Hematopoietic multipotent progenitor cell treated with erythropoietin and hydrocortisone succinate and interleukin-3 and kit ligand, for 4 days (in vitro differentiated cells): ENCODE measurements at regions not wholly inside any gene's neighbourhood (a gene's known extent, or its start where the extent isn't known, plus 50 kb on each side); places are given as distances from the start of the nearest gene placed in this dataset.

Experiments used
- DNase-seq: peaks from one replicate; pipeline ENCODE4 v3.0.0-alpha.2; 2015

GRCh38 chr14:101027291-101027690 is 123.8 kb upstream of the RTL1 start:
- no peak for DNase-seq

- DNase-seq: no peak
These were observed 124.4 kb upstream of the RTL1 start for GRCh38 chr14:101027966-101028365.

DNA sequence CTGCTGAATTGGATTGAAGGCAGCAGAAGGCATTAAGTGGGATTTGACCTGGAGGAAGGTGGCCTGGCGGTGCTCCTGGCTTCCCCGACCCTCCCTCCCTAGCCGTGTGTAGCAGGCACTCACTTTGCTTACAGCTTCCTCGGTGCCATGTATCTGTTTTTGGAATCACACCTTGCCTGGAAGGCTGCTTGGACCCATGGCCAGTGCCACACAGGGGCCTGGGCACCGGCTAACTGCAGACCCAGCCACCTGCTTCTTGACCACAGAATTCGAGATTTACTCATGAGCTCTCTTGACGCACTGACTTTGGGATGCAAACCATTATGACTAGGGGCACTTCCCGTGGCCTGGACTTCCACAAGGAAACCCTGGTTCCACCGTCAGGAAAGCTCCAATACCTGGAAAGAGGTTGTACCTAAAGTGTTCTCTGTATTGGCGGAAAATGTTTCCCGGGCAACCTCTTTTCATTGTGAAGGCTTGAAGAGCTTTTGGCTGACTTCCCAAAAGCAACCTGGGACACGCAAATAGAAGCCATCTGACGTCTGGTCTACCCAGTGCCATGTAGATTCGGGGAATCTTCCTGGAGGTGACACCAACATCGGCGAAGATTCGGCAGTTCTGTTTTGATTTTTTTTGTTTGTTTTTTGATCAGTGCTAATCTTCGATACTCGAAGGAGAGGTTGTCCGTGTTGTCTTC is 125.6 kb upstream of the RTL1 start:
- no peak for DNase-seq

DNA sequence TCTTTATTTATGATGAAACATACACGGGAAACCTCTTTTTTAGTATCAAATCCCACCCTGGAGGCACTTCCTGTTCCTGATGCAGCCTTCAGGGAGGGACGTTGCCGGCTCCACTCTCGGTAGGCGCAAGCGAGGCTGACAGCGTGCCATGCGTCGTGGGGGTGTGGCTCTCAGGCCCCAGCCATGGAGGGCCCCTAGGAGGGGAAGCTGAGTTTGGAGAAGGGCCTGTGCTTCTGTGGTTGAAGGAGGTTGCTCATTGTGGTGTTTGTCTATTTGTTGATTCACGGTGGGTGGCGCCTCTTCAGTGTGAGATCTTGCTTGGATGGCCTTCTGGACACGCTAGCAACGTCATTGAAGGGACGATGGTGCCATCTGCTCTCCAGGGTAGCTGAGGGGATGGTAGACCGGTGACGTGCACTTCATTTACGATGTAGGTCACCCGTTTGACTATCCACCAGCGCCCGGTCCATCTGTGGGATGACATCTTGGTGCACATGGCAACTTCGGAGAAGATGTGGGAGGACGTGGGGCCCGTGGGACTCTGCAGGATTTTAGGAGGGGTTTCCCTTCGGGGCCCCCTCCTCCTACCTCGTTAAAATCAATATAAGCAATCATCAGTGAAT is 126.3 kb upstream of the RTL1 start:
- DNase-seq: no peak

DNA sequence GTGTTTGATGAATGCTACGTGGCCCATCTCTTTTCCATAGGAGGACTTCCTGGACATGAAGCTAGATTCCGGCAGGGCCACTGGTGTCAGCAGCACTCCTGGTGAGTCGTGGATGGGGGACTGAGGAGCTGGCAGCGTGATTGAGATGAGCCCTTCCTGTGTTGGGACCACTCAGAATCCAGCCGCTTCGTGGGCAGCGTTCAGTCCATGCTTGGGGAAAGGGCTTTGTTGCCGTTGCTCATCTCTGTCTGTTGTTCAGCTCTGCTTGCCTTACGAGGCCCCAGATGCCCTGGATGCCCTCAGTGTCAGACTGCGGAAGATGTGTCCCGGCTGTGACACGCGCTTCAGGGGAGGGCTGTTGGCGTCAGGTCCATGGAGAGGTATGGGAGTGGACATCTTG is 127.1 kb upstream of the RTL1 start:
- DNase-seq: no peak

GRCh38 chr14:101031186-101031585 is 127.7 kb upstream of the RTL1 start:
- no peak for DNase-seq

DNA sequence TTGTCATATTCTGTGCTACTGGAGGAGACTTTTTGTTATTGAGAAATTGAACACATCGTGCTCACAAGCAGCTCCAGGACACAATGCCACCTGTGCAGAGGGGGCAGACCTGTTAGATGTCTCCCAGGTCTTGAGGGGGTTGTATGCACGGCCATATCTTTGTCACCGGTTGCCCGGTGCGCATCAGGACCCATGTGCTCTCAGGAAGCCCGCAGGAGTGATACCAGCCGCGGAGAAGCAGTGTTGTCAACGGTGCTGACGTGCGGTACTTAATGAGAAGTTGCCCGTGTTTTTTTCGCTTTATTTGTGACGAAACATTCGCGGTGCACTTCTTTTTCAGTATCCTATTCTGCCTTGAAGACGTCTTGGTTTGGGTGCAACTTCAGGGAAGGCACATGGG is 128.2 kb upstream of the RTL1 start:
- DNase-seq: no peak

DNA sequence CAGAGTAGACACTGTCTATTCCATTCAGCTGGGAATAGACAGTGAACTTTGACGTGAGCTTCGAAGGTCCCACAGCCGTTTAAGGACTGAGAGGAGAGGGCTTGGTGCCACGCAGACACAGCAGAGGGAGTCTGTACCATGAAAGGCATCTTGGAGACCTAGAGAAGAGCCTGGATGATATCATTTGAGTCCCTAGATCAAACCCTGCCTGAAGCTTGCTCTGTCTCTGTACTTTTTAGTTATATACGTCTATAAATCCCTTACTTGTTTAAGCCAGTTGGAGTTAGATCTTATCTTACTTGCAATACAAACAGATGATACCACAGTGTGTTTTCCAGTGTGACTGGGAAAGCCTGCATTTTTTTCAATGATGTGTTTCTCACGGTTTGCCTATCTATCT is 128.9 kb upstream of the RTL1 start:
- DNase-seq: no peak

GRCh38 chr14:101033006-101033405 is 129.5 kb upstream of the RTL1 start:
- DNase-seq: no peak

DNA sequence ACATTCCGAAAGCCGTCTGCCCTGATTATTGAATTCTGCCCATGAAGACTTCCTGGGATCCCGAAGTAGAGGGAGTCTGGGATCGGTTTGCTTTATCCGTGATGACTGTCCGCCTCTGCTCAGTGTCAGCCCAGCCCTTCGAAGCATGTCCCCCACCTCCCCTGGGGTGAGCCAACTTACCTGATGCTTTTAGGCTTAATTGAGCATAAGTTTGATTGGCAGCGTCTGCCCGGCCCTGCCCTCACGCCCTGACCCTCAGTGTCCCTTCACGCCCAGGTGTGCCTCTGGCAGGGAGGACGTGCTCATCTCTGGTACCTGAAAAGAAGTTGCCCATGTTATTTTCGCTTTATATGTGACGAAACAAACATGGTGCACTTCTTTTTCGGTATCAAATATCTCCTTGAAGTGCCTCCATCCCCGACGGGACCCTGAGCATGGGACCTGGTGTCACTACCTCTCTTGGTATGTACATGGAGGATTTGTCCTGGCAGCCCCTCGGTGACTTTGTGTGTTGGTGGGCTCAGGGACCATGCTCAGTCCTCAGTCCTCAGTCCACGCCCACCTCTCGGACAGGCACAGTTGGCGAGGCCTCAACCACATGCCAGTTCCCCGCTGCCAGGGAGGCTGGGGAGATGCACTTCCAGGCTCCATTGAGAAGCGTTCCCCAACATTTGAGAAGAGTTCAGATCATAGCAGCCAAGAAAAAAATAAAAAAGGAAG is 130.1 kb upstream of the RTL1 start:
- no peak for DNase-seq

DNA sequence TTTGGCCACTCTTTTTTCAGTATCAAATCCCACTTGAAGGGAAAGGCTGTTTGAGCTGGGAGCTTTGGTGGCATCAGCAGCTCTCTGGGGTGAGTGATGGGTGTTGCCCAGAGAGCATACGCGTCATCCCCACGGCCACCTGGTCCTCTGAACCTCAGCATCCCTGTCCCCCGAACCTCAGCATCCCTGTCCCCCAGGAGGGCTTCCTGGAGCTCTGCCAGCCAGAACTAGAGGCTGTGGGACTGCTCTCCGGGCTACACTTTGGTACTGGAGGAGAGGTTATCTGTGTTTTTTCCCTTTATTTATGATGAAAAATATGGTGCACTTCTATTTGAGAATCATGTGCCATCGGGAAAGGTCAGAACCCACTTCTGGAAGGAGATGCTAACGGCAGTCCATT is 131.5 kb upstream of the RTL1 start:
- no peak for DNase-seq

DNA sequence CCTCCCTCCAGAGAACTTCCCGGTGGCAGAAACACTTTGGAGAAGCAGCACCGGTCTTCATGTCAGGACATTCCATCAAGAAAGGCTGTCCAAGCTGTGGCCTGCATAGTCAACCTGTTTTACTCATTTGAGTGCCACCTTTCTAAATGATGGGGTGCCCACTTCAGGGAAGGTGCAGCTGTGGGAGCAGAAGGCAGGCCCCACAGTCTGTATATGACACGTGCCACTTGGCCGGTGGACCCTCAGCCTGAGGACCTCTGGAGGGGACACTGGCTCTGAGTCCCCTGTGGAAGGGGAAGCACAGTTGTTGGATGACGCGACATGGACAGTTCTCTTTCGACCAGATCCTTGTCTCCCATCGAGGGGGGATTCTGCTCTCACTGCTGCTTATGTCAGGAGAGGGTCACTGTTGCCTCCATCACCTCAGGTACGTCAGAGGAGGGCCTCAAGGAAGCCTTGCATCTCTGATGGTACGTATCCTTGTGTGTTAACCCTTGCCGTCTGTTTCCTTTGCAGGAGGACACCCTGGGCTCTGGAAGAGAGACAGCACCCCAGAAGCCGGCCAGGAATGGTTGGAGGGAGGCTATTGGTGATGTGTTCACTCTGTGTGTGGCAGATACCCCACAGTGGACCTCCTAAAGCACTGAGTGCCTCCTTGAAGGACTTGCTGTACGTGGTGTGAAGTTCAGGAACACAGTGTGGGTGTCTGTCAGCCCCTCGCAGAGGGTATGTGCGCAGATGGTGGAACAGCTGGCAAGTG is 132.1 kb upstream of the RTL1 start:
- DNase-seq: no peak

DNA sequence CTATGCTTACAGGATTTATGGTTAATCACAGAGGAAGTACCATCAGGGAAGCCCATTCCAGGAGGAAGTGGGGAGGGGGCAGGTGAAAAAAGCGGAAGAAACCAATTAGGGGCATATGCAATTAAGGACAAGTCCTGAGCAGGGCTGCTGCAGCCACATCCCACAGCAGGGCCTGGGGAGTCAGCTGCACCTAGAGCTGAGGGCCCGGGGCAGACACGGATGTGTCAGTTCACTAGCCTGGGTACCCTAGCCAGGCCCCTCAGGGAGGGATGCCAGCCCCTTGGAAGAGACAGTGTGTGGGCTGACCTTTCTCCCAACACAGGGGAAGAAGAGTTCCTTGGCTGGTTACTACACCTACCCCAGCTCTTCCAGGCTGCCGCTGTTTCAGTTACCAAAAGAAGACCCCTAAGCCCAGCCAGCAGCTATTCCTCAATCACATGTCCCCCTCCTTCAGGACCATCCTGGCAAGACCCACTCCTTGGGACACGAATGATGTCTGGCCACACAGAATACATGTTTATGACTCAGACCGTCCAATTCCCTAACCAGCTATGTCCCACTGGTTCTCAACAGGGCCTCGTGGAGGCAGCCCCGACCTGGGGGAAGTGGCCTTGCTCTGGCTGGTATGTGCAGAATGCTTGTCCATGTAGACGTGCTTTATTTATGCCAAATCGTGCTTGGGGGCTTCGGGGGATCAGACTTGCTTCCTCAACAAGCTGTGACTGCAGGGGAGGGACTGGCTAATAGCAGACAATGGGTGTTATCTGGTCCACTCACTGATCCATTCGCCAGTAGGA is 133.7 kb upstream of the RTL1 start:
- DNase-seq: no peak

DNA sequence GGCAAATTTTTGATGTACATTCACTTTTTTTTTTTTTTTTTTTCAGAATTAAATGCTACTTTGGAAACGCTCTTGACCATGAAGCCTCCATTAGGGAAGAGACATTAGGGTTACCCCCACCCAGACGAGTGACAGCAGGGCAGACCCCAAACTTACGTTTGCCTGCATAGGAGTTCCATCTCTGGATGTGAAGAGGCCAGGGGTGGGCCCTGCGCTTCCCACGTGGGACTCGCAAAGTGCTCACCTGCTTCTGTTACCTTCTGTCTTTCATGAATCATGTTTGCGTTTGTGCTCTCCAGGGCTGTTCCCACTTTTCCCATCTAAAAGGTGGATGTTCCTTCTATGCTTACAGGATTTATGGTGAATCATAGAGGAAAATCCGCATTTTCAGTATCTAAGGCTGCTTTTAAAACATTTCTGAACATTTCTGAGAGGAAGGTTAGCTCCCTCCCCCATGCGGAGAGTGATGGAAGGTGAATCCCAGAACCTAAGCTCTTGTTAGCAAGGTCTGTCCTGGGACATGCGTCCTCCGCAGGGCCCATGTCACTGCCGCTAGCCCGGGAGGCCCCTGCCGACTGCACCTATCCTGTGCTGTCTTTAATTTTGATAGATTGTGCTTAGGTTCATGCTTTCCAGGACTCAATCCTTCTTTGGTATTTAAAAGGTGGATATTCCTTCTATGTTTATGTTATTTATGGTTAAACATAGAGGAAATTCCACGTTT is 135.7 kb upstream of the RTL1 start:
- DNase-seq: no peak

DNA sequence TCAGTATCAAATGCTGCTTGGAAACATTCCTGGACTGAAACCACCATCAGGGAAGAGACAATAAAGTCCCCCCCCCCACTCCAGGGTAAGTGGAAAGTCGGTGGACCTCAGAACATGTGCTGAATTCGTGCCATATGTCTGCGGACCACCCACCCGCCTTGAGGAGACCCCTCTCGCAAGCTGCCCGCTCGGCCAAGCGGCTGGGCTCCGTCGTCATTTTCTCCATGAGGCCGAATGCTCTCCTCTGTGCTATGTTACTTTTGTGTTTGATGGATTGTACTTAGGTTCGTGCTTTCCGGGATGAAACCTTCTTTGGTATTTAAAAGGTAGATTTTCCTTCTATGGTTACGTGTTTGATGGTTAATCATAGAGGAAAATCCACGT is 136.2 kb upstream of the RTL1 start:
- DNase-seq: no peak

- DNase-seq: no peak
These were observed 137.3 kb upstream of the RTL1 start for GRCh38 chr14:101040538-101041442.

DNA sequence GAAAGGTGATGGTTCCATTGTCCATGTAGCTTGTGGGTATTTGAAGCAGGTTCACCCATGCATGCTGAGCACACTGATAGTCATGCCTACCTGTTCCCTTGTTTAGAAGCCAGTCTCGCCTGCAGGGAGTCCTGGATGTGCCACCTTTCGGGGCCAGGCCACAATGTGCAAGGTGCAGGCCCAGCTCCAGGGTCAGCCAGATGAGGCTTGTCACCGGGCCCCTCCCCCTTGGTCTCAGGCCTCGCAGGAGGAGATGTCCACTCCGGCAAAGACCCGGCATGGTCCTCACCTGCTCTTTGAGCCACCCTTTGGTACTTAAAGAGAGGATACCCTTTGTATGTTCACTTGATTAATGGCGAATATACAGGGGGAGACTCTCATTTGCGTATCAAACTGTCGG is 140.4 kb upstream of the RTL1 start:
- no peak for DNase-seq

DNA sequence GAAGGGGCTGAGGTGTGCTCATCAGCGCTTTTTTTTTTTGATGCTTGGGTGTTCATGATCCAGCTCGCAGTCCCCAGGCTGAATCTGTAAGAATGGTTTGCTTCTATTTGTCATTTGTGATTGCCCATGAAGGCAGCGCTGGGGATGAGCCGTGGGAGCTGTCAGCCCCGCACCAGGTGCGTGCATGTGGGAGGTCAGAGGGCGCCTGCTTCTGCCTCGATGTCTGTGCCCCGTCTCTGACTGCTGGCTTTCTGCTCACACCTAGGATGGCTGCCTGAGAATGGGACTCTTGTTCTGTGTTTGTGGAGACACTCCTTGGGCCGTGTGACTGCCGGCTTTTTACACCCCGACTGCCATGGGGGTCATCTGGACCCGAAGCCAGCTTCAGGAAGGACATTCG is 141.2 kb upstream of the RTL1 start:
- DNase-seq: no peak

- no peak for DNase-seq
These were observed 142.0 kb upstream of the RTL1 start for GRCh38 chr14:101045511-101045910.

DNA sequence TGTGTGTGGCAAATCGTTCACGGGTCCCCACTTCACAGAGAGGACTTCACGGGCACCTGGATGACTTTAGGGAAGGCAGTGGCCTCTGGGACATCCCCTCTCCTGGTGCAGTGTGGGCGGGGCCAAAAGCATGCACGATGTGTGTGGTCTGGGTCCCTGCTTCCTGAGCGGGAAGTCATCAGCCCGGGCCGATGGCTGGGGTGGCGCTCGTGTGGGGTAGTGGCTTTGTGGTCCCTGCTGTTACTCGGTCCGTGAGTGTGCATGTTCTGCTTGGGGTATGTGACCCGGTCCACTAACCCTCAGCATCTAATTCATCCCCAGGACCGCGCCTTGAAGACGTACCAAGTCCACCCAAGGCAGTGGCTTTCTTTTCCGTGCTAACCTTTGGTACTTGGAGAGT is 142.5 kb upstream of the RTL1 start:
- no peak for DNase-seq

DNA sequence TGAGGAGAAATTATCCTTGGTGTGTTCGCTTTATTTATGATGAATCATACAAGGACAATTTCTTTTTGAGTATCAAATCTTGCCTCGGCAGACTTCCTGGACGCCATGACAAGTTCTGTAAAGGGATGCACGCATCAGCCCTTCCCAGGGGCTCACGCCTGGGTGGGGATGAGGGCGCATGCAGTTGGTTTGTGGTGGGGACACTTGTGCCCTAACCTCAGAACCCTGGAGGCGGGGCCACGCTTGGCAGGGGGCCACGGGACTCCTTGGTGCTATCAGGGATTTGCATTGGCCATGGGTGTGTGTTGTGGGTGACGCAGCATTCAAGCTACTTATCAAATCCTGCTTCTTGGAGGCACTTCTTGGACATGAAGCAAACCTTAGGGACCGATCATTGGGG is 143.8 kb upstream of the RTL1 start:
- DNase-seq: peak; percentile 95
